NCI-H187 treated with DMSO at 0.1 percent for 48 hours (cell line): ENCODE measurements at regions not wholly inside any gene's neighbourhood (a gene's known extent, or its start where the extent isn't known, plus 50 kb on each side); places are given as distances from the start of the nearest gene placed in this dataset.

Source experiments
- DNase-seq: peaks from one replicate; lab custom pipeline; 2025; lab: John Stamatoyannopoulos, UW

GRCh38 chr11:43626798-43627197 lies 53.7 kb upstream of the HSD17B12 start:
- no peak for DNase-seq
